ENCODE measurements at regions not wholly inside any gene's neighbourhood (a gene's known extent, or its start where the extent isn't known, plus 50 kb on each side); places are given as distances from the start of the nearest gene placed in this dataset.

GRCh38 chrX:116863029-116863428 lies 400.3 kb upstream of the CT83 start:
- TF ChIP-seq CTCF (IDR thresholded peaks at IDR 0.05 in 2 of 3, conservative IDR thresholded peaks at IDR 0.05 in 1 of 3; ENCODE audit: borderline replicate concordance in 1 of 3, insufficient read depth in 1 of 3, low read depth in 2 of 3, low read length in 2 of 3), result no peak
- no peak for TF ChIP-seq REST (IDR thresholded peaks at IDR 0.05; ENCODE audit: low read depth)
- TF ChIP-seq CEBPB (IDR thresholded peaks at IDR 0.05; ENCODE audit: low read depth), result no peak
- no peak for TF ChIP-seq SP1 (IDR thresholded peaks at IDR 0.05; ENCODE audit: low read depth)

Data from HCT116 (cell line).